GM18505 (cell line): ENCODE measurements at regions not wholly inside any gene's neighbourhood (a gene's known extent, or its start where the extent isn't known, plus 50 kb on each side); places are given as distances from the start of the nearest gene placed in this dataset.

Source experiments
- ATAC-seq: cut with Tn5 transposase; IDR thresholded peaks from one replicate; pipeline ENCODE4 v1.9.1; 2021; ENCODE audit not compliant: unreplicated experiment
- POLR2A ChIP-seq: IDR thresholded peaks from 4 replicates; pipeline ENCODE4 v1.6.1; 2011; ENCODE audit warnings: borderline replicate concordance; ENCODE audit not compliant: insufficient read depth, insufficient read length; ENCODE audit errors: extremely low read depth

- no peak for ATAC-seq
- no peak for TF ChIP-seq POLR2A
These were observed 363.5 kb downstream of the BCOR start for GRCh38 chrX:39734174-39734776.

GRCh38 chrX:39736216-39737211, 361.2 kb downstream of the BCOR start:
- no peak for TF ChIP-seq POLR2A
- no peak for ATAC-seq

GRCh38 chrX:39739585-39739984, 358.2 kb downstream of the BCOR start:
- no peak for ATAC-seq

GRCh38 chrX:39740078-39740477, 357.7 kb downstream of the BCOR start:
- ATAC-seq: no peak
- no peak for TF ChIP-seq POLR2A

More at GRCh38 chrX:39739585-39739984, 358.2 kb downstream of the BCOR start:
- no peak for TF ChIP-seq POLR2A

GRCh38 chrX:39741904-39742303, 355.9 kb downstream of the BCOR start:
- no peak for TF ChIP-seq POLR2A
- ATAC-seq: no peak

- no peak for TF ChIP-seq POLR2A
- no peak for ATAC-seq
These were observed 351.9 kb downstream of the BCOR start for GRCh38 chrX:39745818-39746217.

- ATAC-seq: no peak
- TF ChIP-seq POLR2A: no peak
These were observed 348.6 kb downstream of the BCOR start for GRCh38 chrX:39749135-39749534.

- TF ChIP-seq POLR2A: no peak
- no peak for ATAC-seq
These were observed 348.0 kb downstream of the BCOR start for GRCh38 chrX:39749728-39750127.

- ATAC-seq: no peak
- TF ChIP-seq POLR2A: no peak
These were observed 347.4 kb downstream of the BCOR start for GRCh38 chrX:39750256-39750790.

- no peak for ATAC-seq
- no peak for TF ChIP-seq POLR2A
These were observed 346.9 kb downstream of the BCOR start for GRCh38 chrX:39750848-39751247.

GRCh38 chrX:39752815-39753214, 344.9 kb downstream of the BCOR start:
- ATAC-seq: no peak
- TF ChIP-seq POLR2A: no peak

GRCh38 chrX:39753293-39753996, 344.3 kb downstream of the BCOR start:
- ATAC-seq: no peak
- TF ChIP-seq POLR2A: no peak
